ENCODE measurements at regions not wholly inside any gene's neighbourhood (a gene's known extent, or its start where the extent isn't known, plus 50 kb on each side); places are given as distances from the start of the nearest gene placed in this dataset.

DNA sequence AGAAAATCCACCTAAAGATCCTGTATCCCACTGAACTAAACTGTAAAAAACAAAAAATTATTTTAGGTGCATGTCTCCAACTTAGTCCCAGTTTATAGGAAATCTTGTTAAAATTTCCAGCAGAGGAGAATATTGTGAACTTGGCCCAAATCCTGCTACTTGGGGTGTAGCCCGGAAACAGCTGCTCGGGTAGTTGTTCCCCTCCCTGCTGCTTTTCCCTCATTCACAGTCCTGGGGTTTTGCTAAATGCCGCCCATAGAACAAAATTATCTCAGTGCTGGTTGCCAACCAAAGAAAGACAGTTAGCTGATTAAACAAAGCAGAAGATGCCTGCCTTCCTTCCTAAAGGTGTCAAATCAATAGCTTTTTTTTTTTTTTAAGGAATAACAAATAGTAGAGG is 330.5 kb upstream of the KLF12 start:
- H3K36me3 ChIP-seq (ENCODE audit: control insufficient read depth in 4 of 4, insufficient read depth in 4 of 4, low read length in 4 of 4) = no peaks in the 10 kb centered on the region
- no peaks in the 10 kb centered on the region for H3K4me1 ChIP-seq (ENCODE audit: control insufficient read depth in 5 of 5, insufficient read depth in 5 of 5, low read length in 5 of 5)
- H3K4me3 ChIP-seq = no peak overlapping the region
- no peaks in the 10 kb centered on the region for H3K9me3 ChIP-seq (ENCODE audit: control insufficient read depth in 4 of 4, insufficient read depth in 3 of 4, low read length in 3 of 4)
- no peaks in the 10 kb centered on the region for H3K27me3 ChIP-seq (ENCODE audit: control insufficient read depth in 3 of 3, insufficient read depth in 3 of 3, low read length in 2 of 3)
- WGBS, 2 donors = 70 to 83% methylated on average over 3 of the region's 3 CpGs
- DNase-seq (peak in 1 of 3 donors; percentile 33), ATAC-seq (ENCODE audit: insufficient read depth, low FRiP score) (no peak)
- no peak overlapping the region for H3K27ac ChIP-seq (ENCODE audit: low read depth in 1 of 2, low read length in 1 of 2)
- TF ChIP-seq, protein P1, sequence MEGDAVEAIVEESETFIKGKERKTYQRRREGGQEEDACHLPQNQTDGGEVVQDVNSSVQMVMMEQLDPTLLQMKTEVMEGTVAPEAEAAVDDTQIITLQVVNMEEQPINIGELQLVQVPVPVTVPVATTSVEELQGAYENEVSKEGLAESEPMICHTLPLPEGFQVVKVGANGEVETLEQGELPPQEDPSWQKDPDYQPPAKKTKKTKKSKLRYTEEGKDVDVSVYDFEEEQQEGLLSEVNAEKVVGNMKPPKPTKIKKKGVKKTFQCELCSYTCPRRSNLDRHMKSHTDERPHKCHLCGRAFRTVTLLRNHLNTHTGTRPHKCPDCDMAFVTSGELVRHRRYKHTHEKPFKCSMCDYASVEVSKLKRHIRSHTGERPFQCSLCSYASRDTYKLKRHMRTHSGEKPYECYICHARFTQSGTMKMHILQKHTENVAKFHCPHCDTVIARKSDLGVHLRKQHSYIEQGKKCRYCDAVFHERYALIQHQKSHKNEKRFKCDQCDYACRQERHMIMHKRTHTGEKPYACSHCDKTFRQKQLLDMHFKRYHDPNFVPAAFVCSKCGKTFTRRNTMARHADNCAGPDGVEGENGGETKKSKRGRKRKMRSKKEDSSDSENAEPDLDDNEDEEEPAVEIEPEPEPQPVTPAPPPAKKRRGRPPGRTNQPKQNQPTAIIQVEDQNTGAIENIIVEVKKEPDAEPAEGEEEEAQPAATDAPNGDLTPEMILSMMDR (IDR thresholded peaks at IDR 0.05; ENCODE audit: control extremely low read depth, extremely low read depth) = no peak
- H3K9ac ChIP-seq (ENCODE audit: insufficient read depth in 1 of 2, low read length in 2 of 2) = no peak overlapping the region

DNA sequence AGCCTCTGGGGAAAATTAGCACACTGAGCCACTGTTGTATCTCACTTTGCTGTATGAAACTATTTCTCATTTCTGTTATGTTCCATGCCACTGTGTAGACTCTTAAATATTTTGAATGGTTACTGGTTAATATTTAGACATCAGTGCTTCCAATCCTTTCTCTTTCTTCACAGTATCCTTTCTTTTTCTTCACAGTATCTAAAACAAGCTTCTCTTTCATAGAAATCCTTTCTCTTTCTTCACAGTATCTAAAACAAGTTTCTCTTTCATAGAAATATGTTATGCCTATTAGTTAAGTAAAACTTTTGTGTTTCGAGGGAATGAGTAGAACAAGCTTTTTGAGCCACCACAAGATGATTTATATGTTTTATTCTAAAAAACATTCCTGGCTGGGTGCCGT is 326.8 kb upstream of the KLF12 start:
- WGBS, 2 donors = 91 to 92% methylated on average over 2 of the region's 2 CpGs
- no peak overlapping the region for H3K4me3 ChIP-seq
- H3K36me3 ChIP-seq (ENCODE audit: control insufficient read depth in 4 of 4, insufficient read depth in 4 of 4, low read length in 4 of 4) = no peaks in the 10 kb centered on the region
- no peak overlapping the region for H3K9ac ChIP-seq (ENCODE audit: insufficient read depth in 1 of 2, low read length in 2 of 2)
- DNase-seq = no peak
- H3K9me3 ChIP-seq (ENCODE audit: control insufficient read depth in 4 of 4, insufficient read depth in 3 of 4, low read length in 3 of 4) = peaks cover 0 to 4% (median 0%) of the 10 kb centered on the region in 4 donors
- ATAC-seq (ENCODE audit: insufficient read depth, low FRiP score) = no peak
- no peaks in the 10 kb centered on the region for H3K27me3 ChIP-seq (ENCODE audit: control insufficient read depth in 3 of 3, insufficient read depth in 3 of 3, low read length in 2 of 3)
- no peak overlapping the region for H3K27ac ChIP-seq (ENCODE audit: low read depth in 1 of 2, low read length in 1 of 2)
- no peaks in the 10 kb centered on the region for H3K4me1 ChIP-seq (ENCODE audit: control insufficient read depth in 5 of 5, insufficient read depth in 5 of 5, low read length in 5 of 5)
- TF ChIP-seq, protein P1 (IDR thresholded peaks at IDR 0.05; ENCODE audit: control extremely low read depth, extremely low read depth) = no peak

DNA sequence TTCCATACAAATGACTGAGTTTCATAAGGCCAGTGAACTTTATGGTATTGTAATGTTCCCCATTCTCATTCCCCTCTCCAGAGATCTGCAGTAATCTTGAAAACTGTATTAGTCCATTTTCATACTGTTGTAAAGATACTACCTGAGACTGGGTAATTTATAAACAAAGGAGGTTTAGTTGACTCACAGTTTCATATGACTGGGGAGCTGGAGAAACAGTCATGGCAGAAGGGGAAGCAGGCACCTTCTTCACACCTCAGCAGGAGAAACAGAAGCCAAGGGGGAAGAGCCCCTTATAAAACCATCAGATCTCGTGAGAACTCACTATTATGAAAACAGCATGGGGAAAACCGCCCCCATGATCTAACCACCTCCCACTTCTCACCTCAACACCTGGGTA is 318.7 kb upstream of the KLF12 start:
- WGBS, 2 donors = 63 to 73% methylated on average over 2 of the region's 2 CpGs

More for the DNA sequence above, 318.7 kb upstream of the KLF12 start:
- Histone ChIP-seq H3K4me3 (no peak overlapping the region), H3K27ac (ENCODE audit: low read depth in 1 of 2, low read length in 1 of 2) (no peak overlapping the region), H3K36me3 (ENCODE audit: control insufficient read depth in 4 of 4, insufficient read depth in 4 of 4, low read length in 4 of 4) (no peaks in the 10 kb centered on the region), H3K9me3 (ENCODE audit: control insufficient read depth in 4 of 4, insufficient read depth in 3 of 4, low read length in 3 of 4) (peaks cover 0 to 4% (median 0%) of the 10 kb centered on the region in 4 donors), H3K27me3 (ENCODE audit: control insufficient read depth in 3 of 3, insufficient read depth in 3 of 3, low read length in 2 of 3) (no peaks in the 10 kb centered on the region), H3K4me1 (ENCODE audit: control insufficient read depth in 5 of 5, insufficient read depth in 5 of 5, low read length in 5 of 5) (no peaks in the 10 kb centered on the region), H3K9ac (ENCODE audit: insufficient read depth in 1 of 2, low read length in 2 of 2) (no peak overlapping the region)
- DNase-seq (no peak), ATAC-seq (ENCODE audit: insufficient read depth, low FRiP score) (no peak)
- TF ChIP-seq, protein P1 (IDR thresholded peaks at IDR 0.05; ENCODE audit: control extremely low read depth, extremely low read depth) = no peak
